Activated CD8-positive, alpha-beta memory T cell treated with anti-CD3 and anti-CD28 coated beads, Interleukin-2, amount 10 ng/mL, durations not matched to agents 7 days and 5 days (primary cell): ENCODE measurements at regions not wholly inside any gene's neighbourhood (a gene's known extent, or its start where the extent isn't known, plus 50 kb on each side); places are given as distances from the start of the nearest gene placed in this dataset.

Experiments used
- ATAC-seq: fragments of 150-1000 bp; cut with Tn5 transposase; one replicate; pipeline ENCODE4 v1.10.0; 2021; ENCODE audit warnings: moderate library complexity
- CTCF ChIA-PET: fragments of 350-600 bp; sonication (Branson Sonifier 250); formaldehyde crosslinking; loops from one replicate; lab custom pipeline; 2021; ENCODE audit warnings: antibody characterized with exemption; lab: Charles Lee
- DNase-seq: peaks from one replicate; pipeline ENCODE4 v3.0.0-alpha.2; 2020
- H3K27ac Mint-ChIP-seq: one replicate; pipeline ENCODE4 v1.8.0; 2021; ENCODE audit warnings: mild to moderate bottlenecking, mixed read lengths
- H3K27me3 Mint-ChIP-seq: one replicate; pipeline ENCODE4 v1.8.0; 2021; ENCODE audit warnings: mixed read lengths
- H3K36me3 Mint-ChIP-seq: one replicate; pipeline ENCODE4 v1.8.0; 2021; ENCODE audit warnings: mild to moderate bottlenecking, mixed read lengths
- H3K4me1 Mint-ChIP-seq: one replicate; pipeline ENCODE4 v1.8.0; 2021; ENCODE audit warnings: mixed read lengths
- H3K4me3 Mint-ChIP-seq: one replicate; pipeline ENCODE4 v1.8.0; 2021; ENCODE audit warnings: mild to moderate bottlenecking, moderate library complexity, mixed read lengths
- H3K9me3 Mint-ChIP-seq: one replicate; pipeline ENCODE4 v1.8.0; 2022; ENCODE audit warnings: low read depth, mixed read lengths

GRCh38 chr20:39777610-39778009, 815.5 kb downstream of the DHX35 start:
- Mint-ChIP-seq H3K27me3 (no peaks in the 10 kb centered on the region), H3K27ac (no peak overlapping the region), H3K36me3 (no peaks in the 10 kb centered on the region), H3K4me3 (no peak overlapping the region), H3K9me3 (peaks cover under 1% of the 10 kb centered on the region), H3K4me1 (no peaks in the 10 kb centered on the region)
- DNase-seq (no peak), ATAC-seq (no peak)
- CTCF ChIA-PET = no interaction called here

DNA sequence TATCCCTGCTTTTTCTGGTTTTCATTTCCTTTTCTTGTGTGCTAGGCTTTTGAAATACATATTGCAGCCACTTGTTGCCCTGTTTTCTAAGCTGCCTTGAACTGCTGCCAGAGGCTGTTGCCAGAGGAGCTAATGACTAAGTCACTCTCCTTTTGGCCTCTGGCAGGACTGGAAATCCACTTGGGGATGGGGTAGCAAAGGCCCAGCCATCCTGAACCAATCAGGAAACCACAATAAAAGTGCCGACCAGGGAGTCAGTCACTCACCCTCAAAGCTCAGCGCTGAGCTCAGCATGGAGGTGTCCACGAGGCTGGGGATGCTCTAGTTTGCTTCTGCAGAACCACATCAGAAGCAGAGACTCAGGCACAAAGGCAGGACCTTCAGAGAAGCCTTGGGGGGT, 813.0 kb downstream of the DHX35 start:
- Mint-ChIP-seq H3K4me3 (no peak overlapping the region), H3K27ac (no peak overlapping the region), H3K4me1 (no peaks in the 10 kb centered on the region), H3K27me3 (no peaks in the 10 kb centered on the region), H3K36me3 (no peaks in the 10 kb centered on the region), H3K9me3 (no peaks in the 10 kb centered on the region)
- DNase-seq (no peak), ATAC-seq (no peak)
- CTCF ChIA-PET = no interaction called here

DNA sequence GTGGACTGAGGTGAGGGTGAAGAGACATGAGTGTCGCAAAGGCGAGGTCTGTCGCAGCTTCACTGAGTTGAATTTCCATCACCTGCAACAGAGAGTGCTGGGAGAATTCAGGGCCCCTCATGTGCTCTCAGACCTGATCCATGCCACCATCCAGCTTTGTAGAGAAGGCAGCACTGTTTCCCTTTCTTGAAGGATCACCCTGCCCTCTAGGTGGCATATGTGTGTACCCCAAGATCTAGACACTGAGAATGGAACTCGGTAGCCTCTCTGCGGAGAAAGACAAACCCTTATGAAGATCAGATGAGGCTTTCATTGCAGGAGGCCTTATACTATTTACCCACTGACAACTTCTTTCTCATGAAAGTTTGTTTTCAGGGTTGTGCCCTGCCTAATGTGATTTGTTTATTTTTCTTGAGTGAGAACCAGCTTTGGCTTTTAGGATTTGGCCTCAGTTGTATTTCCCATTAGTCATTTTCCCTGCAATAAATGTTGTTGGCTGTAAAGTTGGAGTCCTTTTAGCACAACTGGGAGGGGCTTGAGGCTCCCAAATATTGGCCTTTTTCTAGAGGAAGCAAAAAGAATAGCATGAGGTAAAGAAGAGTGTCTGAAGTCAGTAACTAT, 811.3 kb downstream of the DHX35 start:
- no peaks in the 10 kb centered on the region for H3K4me1 Mint-ChIP-seq
- no peak overlapping the region for H3K27ac Mint-ChIP-seq
- H3K4me3 Mint-ChIP-seq = no peak overlapping the region
- no peaks in the 10 kb centered on the region for H3K9me3 Mint-ChIP-seq
- no peaks in the 10 kb centered on the region for H3K36me3 Mint-ChIP-seq
- no peaks in the 10 kb centered on the region for H3K27me3 Mint-ChIP-seq
- CTCF ChIA-PET = no interaction called here
- ATAC-seq (no peak), DNase-seq (no peak)

- DNase-seq (no peak), ATAC-seq (no peak)
- Mint-ChIP-seq H3K36me3 (no peaks in the 10 kb centered on the region), H3K4me1 (no peaks in the 10 kb centered on the region), H3K27ac (no peak overlapping the region), H3K9me3 (no peaks in the 10 kb centered on the region), H3K27me3 (no peaks in the 10 kb centered on the region), H3K4me3 (no peak overlapping the region)
- CTCF ChIA-PET = no interaction called here
Measured at GRCh38 chr20:39767352-39767751, 805.2 kb downstream of the DHX35 start.

DNA sequence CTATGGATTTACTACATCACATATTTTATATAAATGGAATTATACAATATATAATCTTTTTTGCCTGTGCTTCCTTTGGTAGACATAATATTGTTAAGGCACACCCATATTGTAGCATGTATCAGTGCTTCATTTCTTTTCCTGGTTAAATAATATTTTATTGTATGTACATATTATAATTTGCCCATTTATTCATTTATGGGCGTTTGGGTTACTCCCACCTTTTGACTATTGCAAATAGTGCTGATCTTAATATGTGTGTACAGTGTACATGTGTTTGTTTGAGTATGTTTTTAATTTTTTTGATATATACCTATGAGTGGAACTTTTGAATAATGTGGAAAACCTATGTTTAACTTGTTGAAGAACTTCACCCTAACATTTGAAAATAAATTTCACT, 804.2 kb downstream of the DHX35 start:
- H3K36me3 Mint-ChIP-seq = no peaks in the 10 kb centered on the region
- no peak for ATAC-seq
- no peaks in the 10 kb centered on the region for H3K9me3 Mint-ChIP-seq

DNA sequence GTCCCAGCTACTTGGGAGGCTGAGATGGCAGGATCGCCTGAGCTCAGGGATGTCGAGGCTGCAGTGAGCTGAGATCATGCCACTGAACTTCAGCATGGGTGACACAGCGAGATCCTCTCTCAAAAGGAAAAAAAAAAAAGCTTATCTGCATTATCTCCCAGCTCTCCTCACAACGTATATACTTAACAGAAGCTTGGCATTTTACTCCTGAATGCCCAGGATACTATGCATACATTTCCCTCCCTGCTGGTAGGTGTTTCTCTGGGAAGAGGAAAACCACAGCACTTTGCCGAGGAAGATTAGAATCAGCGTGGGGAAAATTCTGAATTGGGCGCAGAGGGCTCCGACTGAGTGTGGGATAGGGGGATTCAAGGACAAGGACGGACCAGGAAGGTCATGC, 800.6 kb downstream of the DHX35 start:
- Mint-ChIP-seq H3K4me1 (no peaks in the 10 kb centered on the region), H3K36me3 (no peaks in the 10 kb centered on the region), H3K27ac (no peak overlapping the region), H3K9me3 (no peaks in the 10 kb centered on the region), H3K4me3 (no peak overlapping the region), H3K27me3 (no peaks in the 10 kb centered on the region)
- CTCF ChIA-PET = no interaction called here
- ATAC-seq = no peak
- no peak for DNase-seq

More for the DNA sequence above, 804.2 kb downstream of the DHX35 start:
- CTCF ChIA-PET = no interaction called here
- no peaks in the 10 kb centered on the region for H3K27me3 Mint-ChIP-seq
- H3K4me1 Mint-ChIP-seq = no peaks in the 10 kb centered on the region
- no peak overlapping the region for H3K4me3 Mint-ChIP-seq
- no peak overlapping the region for H3K27ac Mint-ChIP-seq
- DNase-seq = no peak

DNA sequence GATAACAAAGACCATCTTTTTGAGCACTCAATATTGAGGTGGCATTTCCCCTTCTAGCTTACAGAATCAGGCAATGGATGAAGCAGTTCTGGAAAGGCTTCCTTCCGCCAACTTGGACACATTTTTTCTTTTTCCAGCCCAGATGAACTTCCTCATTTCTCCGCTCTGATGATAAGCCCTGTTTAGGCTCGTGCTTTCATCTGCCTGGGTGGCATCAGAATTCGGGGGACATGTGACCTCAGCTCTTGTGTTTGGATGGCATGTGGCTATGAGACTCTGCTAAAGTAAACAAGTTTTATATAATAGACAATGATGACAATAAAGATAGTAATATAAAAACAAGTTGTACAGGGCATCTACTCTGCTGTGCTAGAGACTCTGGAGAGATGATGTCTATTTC, 796.7 kb downstream of the DHX35 start:
- Mint-ChIP-seq H3K27ac (no peak overlapping the region), H3K9me3 (no peaks in the 10 kb centered on the region), H3K4me1 (no peaks in the 10 kb centered on the region), H3K36me3 (no peaks in the 10 kb centered on the region), H3K4me3 (no peak overlapping the region), H3K27me3 (no peaks in the 10 kb centered on the region)
- CTCF ChIA-PET = no interaction called here
- DNase-seq = no peak
- no peak for ATAC-seq

DNA sequence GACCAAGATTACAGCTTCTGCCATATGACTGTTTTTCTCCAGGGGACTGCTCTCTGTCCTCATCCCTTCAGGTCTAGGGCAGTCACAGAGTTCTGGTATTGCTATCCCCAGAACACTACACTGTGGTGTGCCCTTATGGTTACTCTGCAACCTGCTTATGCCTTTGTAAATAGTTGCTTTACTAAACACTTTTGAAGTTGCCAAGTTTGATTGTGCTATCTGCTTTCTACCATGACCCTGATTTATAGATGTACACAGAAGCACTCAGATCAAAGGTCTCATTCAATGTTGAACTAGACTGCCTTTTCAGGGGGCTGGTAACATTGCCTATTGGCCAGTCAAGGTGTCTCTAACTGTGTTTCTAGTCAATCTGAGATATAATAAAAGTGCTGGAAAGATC, 794.7 kb downstream of the DHX35 start:
- ATAC-seq (no peak), DNase-seq (no peak)
- Mint-ChIP-seq H3K9me3 (peaks cover 3% of the 10 kb centered on the region), H3K4me3 (no peak overlapping the region), H3K36me3 (no peaks in the 10 kb centered on the region), H3K4me1 (no peaks in the 10 kb centered on the region), H3K27ac (no peak overlapping the region), H3K27me3 (no peaks in the 10 kb centered on the region)
- CTCF ChIA-PET = no interaction called here

DNA sequence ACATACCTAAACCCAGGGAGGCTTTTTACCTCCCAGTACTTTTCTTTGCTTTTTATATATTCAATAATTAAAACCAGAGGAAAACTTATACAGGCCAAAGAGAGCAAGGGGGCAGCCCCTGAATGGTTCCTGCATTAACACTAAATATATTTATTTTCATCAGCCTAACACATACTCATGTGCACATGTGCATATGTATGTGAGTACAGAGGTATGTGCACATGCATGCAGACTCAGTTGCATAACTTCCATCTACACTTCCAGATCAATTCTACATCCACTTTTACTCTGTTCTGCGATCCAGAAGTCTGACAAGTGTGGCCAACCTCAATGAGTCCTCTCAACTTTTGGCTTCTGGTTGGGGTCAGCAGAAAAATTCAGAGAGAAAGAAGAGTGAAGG, 794.2 kb downstream of the DHX35 start:
- H3K4me3 Mint-ChIP-seq = no peak overlapping the region
- no peaks in the 10 kb centered on the region for H3K36me3 Mint-ChIP-seq
- H3K9me3 Mint-ChIP-seq = peaks cover 5% of the 10 kb centered on the region
- H3K27me3 Mint-ChIP-seq = no peaks in the 10 kb centered on the region
- no peak for ATAC-seq
- H3K27ac Mint-ChIP-seq = no peak overlapping the region
- CTCF ChIA-PET = no interaction called here
- H3K4me1 Mint-ChIP-seq = no peaks in the 10 kb centered on the region
- no peak for DNase-seq

DNA sequence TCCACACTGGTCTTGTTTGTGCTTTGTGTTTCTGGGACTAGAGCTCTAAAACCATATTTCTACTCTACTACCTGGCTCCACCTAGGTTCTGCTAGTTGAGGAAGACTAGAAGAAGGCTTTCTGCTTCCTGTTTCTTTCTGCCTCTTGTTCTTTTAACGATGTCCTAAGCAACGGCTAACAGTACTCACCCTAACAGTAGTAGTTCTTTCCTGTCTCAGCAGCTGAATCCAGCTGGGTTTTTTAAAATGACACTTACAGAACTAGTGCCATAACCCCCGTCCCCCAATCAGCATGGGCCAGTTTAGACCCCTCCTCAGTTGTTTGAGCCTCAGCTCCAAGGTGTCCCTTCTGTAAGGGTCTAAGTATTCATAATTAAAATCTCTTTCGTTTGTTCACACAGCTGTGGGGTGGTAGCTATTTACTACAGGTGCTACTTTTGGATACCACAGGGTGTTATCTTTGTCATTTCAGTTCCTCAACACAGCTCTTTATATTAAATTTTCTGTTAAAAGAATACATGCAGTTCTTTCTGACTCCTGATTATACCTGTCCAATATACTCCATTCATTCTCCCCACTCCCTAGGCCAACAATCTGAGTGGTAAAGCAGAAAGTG, 790.2 kb downstream of the DHX35 start:
- CTCF ChIA-PET = no interaction called here
- ATAC-seq (no peak), DNase-seq (no peak)
- H3K27me3 Mint-ChIP-seq = no peaks in the 10 kb centered on the region
- H3K4me3 Mint-ChIP-seq = no peak overlapping the region
- no peaks in the 10 kb centered on the region for H3K4me1 Mint-ChIP-seq
- H3K27ac Mint-ChIP-seq = no peak overlapping the region
- H3K36me3 Mint-ChIP-seq = no peaks in the 10 kb centered on the region
- peaks cover 10% of the 10 kb centered on the region for H3K9me3 Mint-ChIP-seq

DNA sequence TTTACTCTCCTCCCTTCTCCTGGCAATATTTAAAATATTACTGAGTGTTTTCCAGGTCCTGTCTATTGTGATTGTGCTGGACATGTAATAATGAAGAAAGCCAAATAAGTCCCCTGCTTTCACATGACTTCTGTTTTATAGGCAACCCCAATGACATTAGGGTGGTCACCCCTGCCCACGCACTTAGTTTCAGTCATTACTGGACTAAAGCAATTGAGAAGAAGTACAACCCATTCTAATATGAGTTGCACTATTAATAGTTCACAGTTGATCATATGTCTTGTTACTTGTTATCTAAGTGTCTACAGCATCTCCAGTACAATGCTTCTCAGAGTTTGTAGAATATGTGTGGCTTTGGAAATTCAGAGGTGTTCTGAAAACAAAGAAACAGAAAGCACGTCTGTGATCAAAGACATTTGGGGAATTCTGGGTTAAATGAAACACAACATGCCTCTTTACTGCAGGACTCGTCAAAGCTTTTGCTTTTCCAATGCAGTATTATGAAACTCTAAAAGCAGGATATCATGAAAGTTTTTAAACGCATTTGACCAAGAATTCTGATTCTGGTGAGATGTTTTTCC, 789.5 kb downstream of the DHX35 start:
- Mint-ChIP-seq H3K36me3 (no peaks in the 10 kb centered on the region), H3K27me3 (no peaks in the 10 kb centered on the region), H3K4me1 (no peaks in the 10 kb centered on the region), H3K4me3 (no peak overlapping the region), H3K27ac (no peak overlapping the region), H3K9me3 (peaks cover 10% of the 10 kb centered on the region)
- ATAC-seq = no peak
- CTCF ChIA-PET = no interaction called here
- DNase-seq = no peak

- H3K27ac Mint-ChIP-seq = no peak overlapping the region
- no peak for ATAC-seq
- H3K9me3 Mint-ChIP-seq = peaks cover 6% of the 10 kb centered on the region
- no peak overlapping the region for H3K4me3 Mint-ChIP-seq
- H3K27me3 Mint-ChIP-seq = no peaks in the 10 kb centered on the region
- DNase-seq = no peak
- no peaks in the 10 kb centered on the region for H3K36me3 Mint-ChIP-seq
- no peaks in the 10 kb centered on the region for H3K4me1 Mint-ChIP-seq
- CTCF ChIA-PET = no interaction called here
Measured at GRCh38 chr20:39745380-39745779, 783.2 kb downstream of the DHX35 start.

GRCh38 chr20:39738651-39739050, 776.5 kb downstream of the DHX35 start:
- Mint-ChIP-seq H3K9me3 (no peaks in the 10 kb centered on the region), H3K27me3 (no peaks in the 10 kb centered on the region), H3K4me3 (no peak overlapping the region), H3K36me3 (no peaks in the 10 kb centered on the region), H3K27ac (no peak overlapping the region), H3K4me1 (no peaks in the 10 kb centered on the region)
- CTCF ChIA-PET = no interaction called here
- ATAC-seq (no peak), DNase-seq (no peak)

- DNase-seq (no peak), ATAC-seq (no peak)
- Mint-ChIP-seq H3K27ac (no peak overlapping the region), H3K36me3 (no peaks in the 10 kb centered on the region), H3K27me3 (no peaks in the 10 kb centered on the region), H3K9me3 (peaks cover 2% of the 10 kb centered on the region), H3K4me3 (no peak overlapping the region), H3K4me1 (no peaks in the 10 kb centered on the region)
- CTCF ChIA-PET = no interaction called here
Measured at GRCh38 chr20:39736434-39737327, 774.5 kb downstream of the DHX35 start.
